Tongue (tissue), 1 donor: ENCODE measurements at regions not wholly inside any gene's neighbourhood (a gene's known extent, or its start where the extent isn't known, plus 50 kb on each side); places are given as distances from the start of the nearest gene placed in this dataset.

Source experiments
- DNase-seq: peaks from one replicate; pipeline ENCODE4 v3.0.0-alpha.2; 2015

- DNase-seq, result no peak
These were observed 352.9 kb upstream of the OR4E1 start for GRCh38 chr14:22026527-22026926.

- DNase-seq, result no peak
These were observed 352.3 kb upstream of the OR4E1 start for GRCh38 chr14:22025879-22026278.

- peak; percentile 60 for DNase-seq
These were observed 350.5 kb upstream of the OR4E1 start for GRCh38 chr14:22024137-22024536.

GRCh38 chr14:22018890-22019289 lies 345.3 kb upstream of the OR4E1 start:
- no peak for DNase-seq

- DNase-seq, result no peak
These were observed 338.8 kb upstream of the OR4E1 start for GRCh38 chr14:22012452-22012851.

GRCh38 chr14:22011253-22011642 lies 337.6 kb upstream of the OR4E1 start:
- DNase-seq, result no peak

GRCh38 chr14:22010545-22011252 lies 337.1 kb upstream of the OR4E1 start:
- DNase-seq, result no peak

- DNase-seq, result no peak
These were observed 335.1 kb upstream of the OR4E1 start for GRCh38 chr14:22008766-22009165.

GRCh38 chr14:22007784-22008412 lies 334.3 kb upstream of the OR4E1 start:
- no peak for DNase-seq

GRCh38 chr14:22007363-22007762 lies 333.7 kb upstream of the OR4E1 start:
- no peak for DNase-seq

- DNase-seq, result no peak
These were observed 329.8 kb upstream of the OR4E1 start for GRCh38 chr14:22003461-22003860.

- no peak for DNase-seq
These were observed 329.3 kb upstream of the OR4E1 start for GRCh38 chr14:22002860-22003284.

GRCh38 chr14:21999402-21999801 lies 325.8 kb upstream of the OR4E1 start:
- DNase-seq, result no peak

GRCh38 chr14:21997300-21997699 lies 323.7 kb upstream of the OR4E1 start:
- peak; percentile 6 for DNase-seq

- no peak for DNase-seq
These were observed 321.7 kb upstream of the OR4E1 start for GRCh38 chr14:21995332-21995731.

- DNase-seq, result no peak
These were observed 320.2 kb upstream of the OR4E1 start for GRCh38 chr14:21993837-21994236.

GRCh38 chr14:21993070-21993469 lies 319.5 kb upstream of the OR4E1 start:
- no peak for DNase-seq

- DNase-seq, result no peak
These were observed 317.5 kb upstream of the OR4E1 start for GRCh38 chr14:21991130-21991529.

- DNase-seq, result peak; percentile 9
These were observed 316.5 kb upstream of the OR4E1 start for GRCh38 chr14:21990116-21990515.

GRCh38 chr14:21989090-21989489 lies 315.5 kb upstream of the OR4E1 start:
- DNase-seq, result no peak

GRCh38 chr14:21988413-21988812 lies 314.8 kb upstream of the OR4E1 start:
- no peak for DNase-seq

- peak; percentile 12 for DNase-seq
These were observed 314.3 kb upstream of the OR4E1 start for GRCh38 chr14:21987937-21988336.

GRCh38 chr14:21985081-21985480 lies 311.5 kb upstream of the OR4E1 start:
- DNase-seq, result no peak

- no peak for DNase-seq
These were observed 305.3 kb upstream of the OR4E1 start for GRCh38 chr14:21978999-21979314.
